T47D (cell line): ENCODE measurements at regions not wholly inside any gene's neighbourhood (a gene's known extent, or its start where the extent isn't known, plus 50 kb on each side); places are given as distances from the start of the nearest gene placed in this dataset.

Source experiments
- DNase-seq, 2 experiments: peaks; one replicate each; pipeline versions ENCODE4 v3.0.0 to v3.0.0-alpha.2; 2011 to 2012; ENCODE audit warnings: low read depth in 1 of 2, low spot score in 1 of 2
- JUND ChIP-seq: IDR thresholded peaks from 2 replicates; pipeline ENCODE4 v1.6.1; 2012; ENCODE audit warnings: low read depth
- in situ Hi-C: cut with HindIII; loops from 2 replicates; pipeline ENCODE4 v1.10.0; 2016; ENCODE audit warnings: low sequenced_read_pairs, low pct_unique_long_range_greater_than_20kb

DNA sequence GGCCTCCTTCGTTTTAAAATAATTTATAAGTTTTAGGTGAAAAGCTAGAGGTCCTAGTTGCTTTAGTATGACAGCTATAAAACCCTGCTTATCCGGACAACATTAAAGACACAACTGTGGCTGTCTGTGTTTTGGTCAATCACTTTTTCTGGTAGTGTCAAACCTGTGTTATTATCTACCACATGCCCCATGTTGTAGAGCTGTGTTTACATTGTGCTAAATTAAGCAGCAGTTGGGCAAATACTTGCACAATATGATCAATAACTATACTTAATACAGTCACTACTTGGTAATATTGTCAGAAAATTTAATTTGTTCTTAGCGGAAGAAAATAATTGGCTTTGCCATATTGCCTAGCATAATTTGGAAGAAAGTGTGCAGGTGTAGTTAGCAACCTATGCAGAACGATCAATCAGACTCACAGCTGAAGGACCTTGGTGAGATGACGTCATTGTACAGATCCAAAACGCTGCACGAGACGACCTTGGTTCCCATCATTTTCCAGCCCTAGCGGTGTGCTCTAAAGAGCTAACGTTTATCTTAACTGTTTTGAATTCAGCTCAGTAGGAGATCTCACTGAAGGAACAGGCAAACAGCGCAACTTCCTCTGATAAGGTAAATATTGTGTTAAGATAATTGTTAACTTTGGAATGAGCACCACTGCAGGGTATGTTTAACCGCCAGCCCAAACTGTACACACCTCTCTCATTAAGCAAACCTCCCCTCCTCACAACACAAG lies 476.6 kb downstream of the IRS2 start:
- no peak for DNase-seq
- no peak for TF ChIP-seq JUND
- in situ Hi-C loops, result no loop called here

DNA sequence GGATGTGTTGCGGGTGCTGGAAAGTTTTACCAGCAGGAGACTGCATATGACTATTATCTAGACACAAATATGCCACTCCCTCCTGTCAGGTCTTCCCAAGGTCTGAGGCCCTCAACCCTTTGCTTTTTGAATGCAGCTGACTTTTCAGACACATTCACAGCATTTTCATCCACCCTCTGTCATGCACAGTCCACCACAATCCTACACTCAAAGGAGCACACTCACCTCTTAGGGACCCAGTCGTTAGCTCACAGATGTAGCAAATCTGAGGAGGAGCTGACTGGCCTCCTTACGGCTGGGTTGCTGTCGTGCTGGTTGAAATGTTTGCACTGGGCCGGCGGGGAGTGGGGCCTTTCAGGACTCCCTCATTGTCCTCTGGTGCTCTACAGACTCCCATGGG lies 479.4 kb downstream of the IRS2 start:
- no peak for TF ChIP-seq JUND
- in situ Hi-C loops, result no loop called here
- DNase-seq, result no peak

DNA sequence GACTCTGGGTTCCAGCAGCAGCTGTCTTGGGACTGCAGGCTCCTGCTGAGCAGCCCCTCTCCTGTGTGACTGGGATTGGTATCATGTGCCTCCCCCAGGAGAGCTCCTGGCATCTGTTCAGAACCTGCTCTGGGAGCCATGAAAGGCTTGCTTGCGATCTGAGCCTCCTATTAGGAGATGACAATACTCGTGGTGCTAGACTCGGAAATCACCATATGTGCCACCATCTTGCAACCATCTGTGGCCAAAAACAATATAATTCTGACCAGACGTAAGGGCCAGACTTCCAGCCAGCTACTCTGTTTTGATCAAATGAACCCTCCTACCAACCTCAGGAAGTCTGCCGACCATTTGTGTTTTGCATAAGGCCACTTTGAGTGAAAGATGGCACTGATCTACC lies 484.7 kb downstream of the IRS2 start:
- TF ChIP-seq JUND, result no peak
- in situ Hi-C loops, result no loop called here
- DNase-seq, result no peak

DNA sequence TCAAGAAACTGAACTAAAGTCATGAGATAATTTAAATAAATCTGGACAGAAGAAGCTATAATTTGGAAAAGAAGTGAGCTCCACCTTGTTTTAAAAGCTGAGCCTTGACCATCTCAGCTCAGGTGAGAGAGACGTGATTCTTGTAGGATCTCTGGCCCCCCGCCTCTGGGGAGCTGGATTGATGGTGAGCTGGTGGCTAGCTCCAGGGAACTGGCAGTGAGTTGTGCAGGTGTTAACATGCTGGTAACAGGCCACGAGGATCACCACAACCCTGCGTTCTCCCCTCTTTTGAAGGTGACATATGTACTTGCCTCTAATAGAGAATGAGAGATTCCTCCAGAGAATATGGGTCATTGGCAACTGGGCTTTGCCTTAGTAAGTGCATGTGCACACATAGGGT lies 485.1 kb downstream of the IRS2 start:
- in situ Hi-C loops, result no loop called here
- no peak for TF ChIP-seq JUND
- no peak for DNase-seq

DNA sequence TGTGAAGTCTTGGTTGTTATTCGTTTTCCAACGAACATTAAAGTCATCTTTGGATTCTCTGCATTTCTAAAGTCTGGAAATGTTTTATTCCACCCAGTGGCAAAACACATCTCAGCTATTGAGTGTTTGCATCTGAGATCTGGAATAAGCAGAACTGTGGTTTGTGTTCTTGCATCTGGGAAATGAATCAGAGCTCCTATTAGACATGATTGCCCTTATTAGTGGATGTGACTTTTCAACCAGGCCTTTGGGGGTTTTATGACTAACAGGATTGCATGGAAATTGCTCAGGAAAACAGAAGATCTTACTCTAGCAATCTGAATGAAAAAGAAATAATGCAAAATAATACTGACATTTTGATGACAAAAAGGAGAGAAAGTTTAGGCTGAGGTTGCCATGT lies 488.8 kb downstream of the IRS2 start:
- in situ Hi-C loops, result no loop called here
- DNase-seq, result no peak
- TF ChIP-seq JUND, result no peak

- no peak for TF ChIP-seq JUND
- in situ Hi-C loops, result no loop called here
These were observed 493.2 kb downstream of the IRS2 start for GRCh38 chr13:109293166-109293565.

DNA sequence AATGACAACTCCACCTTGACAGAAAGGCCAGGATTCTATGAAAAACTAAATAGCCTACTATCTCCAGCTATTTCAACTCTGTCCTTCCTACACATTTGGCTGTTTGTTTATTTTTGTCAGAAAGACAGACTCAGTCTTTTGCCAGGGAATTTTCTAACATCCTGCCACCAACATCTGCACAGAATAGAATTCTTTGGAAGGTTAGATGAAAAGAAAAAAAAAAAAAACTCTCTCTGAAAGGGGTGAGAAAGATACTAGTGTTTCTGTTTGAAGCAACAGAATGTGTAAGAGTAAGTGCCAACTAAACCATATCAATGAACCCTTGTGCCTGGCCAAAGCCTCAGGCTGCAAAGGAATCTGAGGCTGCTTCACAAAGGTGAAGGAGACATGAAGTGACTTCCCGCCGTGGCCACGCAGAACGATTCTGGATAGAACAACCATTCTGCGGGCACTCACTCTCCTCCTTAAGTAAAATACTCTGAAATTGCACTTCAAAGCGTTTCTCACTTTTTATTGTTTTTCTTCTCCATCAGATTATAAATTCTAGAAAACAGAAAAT lies 498.2 kb downstream of the IRS2 start:
- no peak for DNase-seq
- in situ Hi-C loops, result no loop called here
- TF ChIP-seq JUND, result no peak

More at GRCh38 chr13:109293166-109293565, 493.2 kb downstream of the IRS2 start:
- no peak for DNase-seq

DNA sequence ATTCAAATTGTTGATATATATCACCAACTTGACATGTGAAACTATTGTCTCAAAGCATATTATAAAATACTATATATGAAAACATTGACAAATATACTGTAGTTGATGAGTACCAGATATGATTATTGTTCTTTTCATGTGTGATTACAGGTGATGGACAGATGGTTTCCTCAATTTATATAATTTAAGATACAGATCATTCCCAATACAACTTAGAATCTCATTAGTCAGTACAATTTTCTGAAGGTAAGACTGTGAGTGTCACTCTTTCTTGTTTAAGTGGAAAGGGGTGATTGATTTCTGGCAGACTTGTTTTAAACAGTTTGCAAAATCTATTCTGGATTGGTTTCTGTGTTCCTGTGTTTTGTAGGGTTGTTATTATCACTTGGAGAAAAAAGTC lies 498.8 kb downstream of the IRS2 start:
- TF ChIP-seq JUND, result no peak
- in situ Hi-C loops, result no loop called here
- DNase-seq, result no peak

- in situ Hi-C loops, result no loop called here
- no peak for DNase-seq
- TF ChIP-seq JUND, result no peak
These were observed 500.8 kb downstream of the IRS2 start for GRCh38 chr13:109285586-109285985.

DNA sequence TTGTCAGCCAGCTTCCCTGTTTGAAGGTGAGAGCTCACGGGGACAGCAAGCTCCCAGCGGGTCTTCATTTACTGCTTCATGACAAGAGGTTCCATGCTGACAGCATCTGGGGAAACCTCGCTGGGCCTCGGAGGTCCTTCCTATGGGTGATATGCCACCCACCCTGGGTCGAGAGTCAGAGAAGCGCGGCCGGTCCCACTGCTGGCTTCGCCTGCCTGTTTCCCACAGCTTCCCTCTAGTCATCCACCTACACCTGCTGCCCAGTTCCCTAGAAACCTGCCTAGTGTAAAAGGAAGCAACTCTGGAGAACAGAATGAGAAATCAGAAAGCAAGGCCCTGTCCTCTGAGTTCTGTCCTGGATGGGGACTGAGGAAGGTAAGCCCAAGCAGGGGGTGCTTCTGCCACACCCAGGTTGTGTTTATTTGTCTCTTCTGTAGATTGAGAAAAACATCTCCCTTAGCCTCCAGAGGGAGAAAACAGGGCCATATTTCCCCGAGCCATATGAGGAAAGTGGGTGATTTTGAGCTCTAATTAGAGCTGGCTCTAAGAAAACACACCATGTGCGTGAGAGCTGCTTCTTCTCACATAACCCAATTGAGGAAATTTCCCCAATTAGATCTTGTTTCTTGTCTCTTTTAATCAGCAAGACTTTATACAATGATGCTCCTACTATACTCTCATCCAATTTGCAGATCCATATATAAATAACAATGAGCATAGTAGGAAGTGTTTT lies 504.3 kb downstream of the IRS2 start:
- no peak for DNase-seq
- TF ChIP-seq JUND, result no peak
- in situ Hi-C loops, result no loop called here

- in situ Hi-C loops, result no loop called here
- TF ChIP-seq JUND, result no peak
- DNase-seq, result no peak
These were observed 505.1 kb downstream of the IRS2 start for GRCh38 chr13:109281017-109281902.

- TF ChIP-seq JUND, result no peak
- DNase-seq, result no peak
- in situ Hi-C loops, result no loop called here
These were observed 510.1 kb downstream of the IRS2 start for GRCh38 chr13:109276261-109276660.
